BE2C (cell line): ENCODE measurements at regions not wholly inside any gene's neighbourhood (a gene's known extent, or its start where the extent isn't known, plus 50 kb on each side); places are given as distances from the start of the nearest gene placed in this dataset.
"Not testable (repeated sequence)": the region's sequence is repeated elsewhere in the genome, so short reads cannot be mapped to it uniquely, and the experiment has no call there.

Source experiments
- DNase-seq: peaks from one replicate; pipeline ENCODE4 v3.0.0-alpha.2; 2020
- H3K27me3 ChIP-seq: fragments of 250-450 bp; sonication (Bioruptor Pico); 2 replicates; pipeline ENCODE4 v1.5.1; 2020; ENCODE audit warnings: mild to moderate bottlenecking
- H3K36me3 ChIP-seq: fragments of 250-450 bp; sonication (Bioruptor Pico); 2 replicates; pipeline ENCODE4 v1.5.1; 2020; ENCODE audit warnings: mild to moderate bottlenecking
- H3K4me1 ChIP-seq: fragments of 250-450 bp; sonication (Bioruptor Pico); 2 replicates; pipeline ENCODE4 v1.5.1; 2020
- H3K4me3 ChIP-seq: 2 replicates; pipeline ENCODE4 v1.5.1; 2011; ENCODE audit warnings: low read depth, low read length
- H3K9me3 ChIP-seq: fragments of 250-450 bp; sonication (Bioruptor Pico); 2 replicates; pipeline ENCODE4 v1.5.1; 2020
- CTCF ChIP-seq: IDR thresholded peaks from 2 replicates; pipeline ENCODE4 v1.5.1; 2012; ENCODE audit warnings: mild to moderate bottlenecking, low read depth, low read length

GRCh38 chr1:38183747-38184146, 137.2 kb upstream of the POU3F1 start:
- no peaks in the 10 kb centered on the region for H3K36me3 ChIP-seq
- no peak for TF ChIP-seq CTCF
- no peaks in the 10 kb centered on the region for H3K4me1 ChIP-seq
- no peak overlapping the region for H3K4me3 ChIP-seq
- no peak for DNase-seq
- H3K27me3 ChIP-seq: no peaks in the 10 kb centered on the region
- no peaks in the 10 kb centered on the region for H3K9me3 ChIP-seq

DNA sequence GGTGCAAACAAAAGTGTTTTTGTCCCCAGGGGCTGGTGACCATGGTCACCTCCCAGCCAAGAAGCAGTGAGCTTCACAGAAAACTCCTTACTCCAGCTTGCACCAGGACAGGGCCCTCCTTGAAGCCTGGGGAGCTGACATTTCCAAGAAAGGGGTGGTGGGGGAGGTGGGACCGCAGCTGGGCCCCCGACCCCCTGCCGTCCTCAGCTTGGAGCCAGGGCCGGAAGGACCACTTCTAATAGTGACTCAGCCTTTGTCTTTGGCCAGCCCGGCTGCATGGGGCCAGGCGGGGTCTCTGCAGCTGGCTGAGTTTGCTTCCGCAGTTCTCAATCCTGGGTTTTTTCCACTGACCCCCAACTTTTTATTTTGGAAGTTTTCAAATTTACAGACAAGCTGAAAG, 136.5 kb upstream of the POU3F1 start:
- Histone ChIP-seq H3K4me1 (no peaks in the 10 kb centered on the region), H3K4me3 (no peak overlapping the region), H3K9me3 (no peaks in the 10 kb centered on the region), H3K36me3 (no peaks in the 10 kb centered on the region), H3K27me3 (no peaks in the 10 kb centered on the region)
- no peak for DNase-seq
- no peak for TF ChIP-seq CTCF

DNA sequence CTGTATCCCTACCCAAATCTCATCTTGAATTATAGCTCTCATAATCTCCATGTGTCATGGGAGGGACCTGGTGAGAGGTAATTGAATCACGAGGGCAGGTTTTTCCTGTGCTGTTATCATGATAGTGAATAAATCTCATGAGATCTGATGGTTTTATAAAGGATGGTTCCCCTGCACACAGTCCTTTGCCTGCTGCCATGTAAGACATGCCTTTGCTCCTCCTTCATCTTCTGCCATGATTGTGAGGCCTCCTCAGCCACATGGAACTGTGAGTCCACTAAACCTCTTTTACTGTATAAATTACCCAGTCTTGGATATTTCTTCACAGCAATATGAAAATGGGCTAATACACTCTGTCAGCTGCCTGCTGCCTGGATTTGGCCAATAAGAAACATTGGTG, 133.8 kb upstream of the POU3F1 start:
- H3K27me3 ChIP-seq, DNase-seq, H3K4me3 ChIP-seq, H3K4me1 ChIP-seq, H3K9me3 ChIP-seq, H3K36me3 ChIP-seq: not testable (repeated sequence)

- Histone ChIP-seq H3K4me3 (no peak overlapping the region), H3K36me3 (no peaks in the 10 kb centered on the region), H3K9me3 (no peaks in the 10 kb centered on the region), H3K4me1 (no peaks in the 10 kb centered on the region), H3K27me3 (no peaks in the 10 kb centered on the region)
- no peak for TF ChIP-seq CTCF
- no peak for DNase-seq
These were observed 132.9 kb upstream of the POU3F1 start for GRCh38 chr1:38179483-38179882.

DNA sequence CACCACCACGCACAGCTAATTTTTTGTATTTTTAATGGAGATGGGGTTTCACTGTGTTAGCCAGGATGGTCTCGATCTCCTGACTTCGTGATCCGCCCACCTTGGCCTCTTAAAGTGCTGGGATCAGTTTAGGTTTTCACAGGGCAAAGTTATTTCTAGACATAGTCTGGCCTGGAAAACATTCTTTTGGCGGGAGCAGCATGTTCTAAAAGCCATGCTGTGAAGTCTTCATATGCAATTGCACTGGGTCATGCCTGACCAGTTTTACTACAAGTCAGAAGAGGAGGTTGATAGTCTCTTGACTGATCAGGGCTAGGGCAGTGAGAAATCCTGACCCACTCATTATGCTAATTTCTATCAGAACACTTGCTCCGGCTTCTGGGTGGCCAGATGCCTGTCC, 131.6 kb upstream of the POU3F1 start:
- DNase-seq: no peak
- TF ChIP-seq CTCF: no peak
- Histone ChIP-seq H3K27me3 (no peaks in the 10 kb centered on the region), H3K36me3 (no peaks in the 10 kb centered on the region), H3K9me3 (no peaks in the 10 kb centered on the region), H3K4me3 (no peak overlapping the region), H3K4me1 (no peaks in the 10 kb centered on the region)

DNA sequence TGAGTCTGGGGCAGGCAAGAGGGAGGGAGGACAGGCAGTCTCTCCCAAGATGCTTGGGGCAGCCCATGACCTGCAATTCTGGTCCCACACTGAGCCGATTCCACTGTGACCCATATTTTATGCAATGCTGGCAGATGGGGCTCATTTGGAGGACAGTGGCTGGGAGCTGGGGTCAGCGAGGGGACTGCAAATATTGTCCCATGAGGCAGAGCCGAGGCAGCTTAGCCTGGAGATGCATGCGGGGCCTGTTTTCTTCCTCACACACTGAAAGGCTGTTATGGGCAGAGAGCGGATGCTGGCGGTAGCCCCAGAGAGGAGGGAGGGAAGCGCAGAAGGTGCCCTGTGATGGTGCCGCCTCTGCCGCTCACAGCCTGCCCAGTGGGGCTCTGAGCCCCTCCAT, 128.5 kb upstream of the POU3F1 start:
- no peaks in the 10 kb centered on the region for H3K36me3 ChIP-seq
- no peak for DNase-seq
- no peaks in the 10 kb centered on the region for H3K9me3 ChIP-seq
- H3K27me3 ChIP-seq: no peaks in the 10 kb centered on the region
- H3K4me3 ChIP-seq: no peak overlapping the region
- no peak for TF ChIP-seq CTCF
- no peaks in the 10 kb centered on the region for H3K4me1 ChIP-seq

GRCh38 chr1:38173848-38174247, 127.3 kb upstream of the POU3F1 start:
- H3K4me3 ChIP-seq: no peak overlapping the region
- TF ChIP-seq CTCF: no peak
- no peak for DNase-seq
- no peaks in the 10 kb centered on the region for H3K9me3 ChIP-seq
- no peaks in the 10 kb centered on the region for H3K27me3 ChIP-seq
- H3K4me1 ChIP-seq: no peaks in the 10 kb centered on the region
- H3K36me3 ChIP-seq: no peaks in the 10 kb centered on the region
